Neural cell (in vitro differentiated cells): ENCODE measurements at regions not wholly inside any gene's neighbourhood (a gene's known extent, or its start where the extent isn't known, plus 50 kb on each side); places are given as distances from the start of the nearest gene placed in this dataset.

ENCODE experiments used
- H2AFZ ChIP-seq: fragments of 200-600, 300-800 bp; sonication (generic), shearing (Covaris generic); 2 replicates; pipeline ENCODE4 v1.6.0; 2014; ENCODE audit warnings: low read depth, mild to moderate bottlenecking, antibody characterized with exemption, low read length, moderate library complexity
- H3F3A ChIP-seq: fragments of 200-600 bp; shearing (Covaris generic); 2 replicates; pipeline ENCODE4 v1.6.1; 2016; ENCODE audit warnings: mild to moderate bottlenecking, moderate library complexity, mixed read lengths, antibody characterized with exemption, low read length; ENCODE audit not compliant: insufficient read depth, poor library complexity, severe bottlenecking
- H3K27ac ChIP-seq: fragments of 200-600, 300-800 bp; sonication (generic), shearing (Covaris generic); 2 replicates; pipeline ENCODE4 v1.5.1; 2014; ENCODE audit warnings: mild to moderate bottlenecking, low read length, moderate library complexity
- H3K27me3 ChIP-seq: fragments of 300-800, 200-600 bp; sonication (generic), shearing (Covaris generic); 2 replicates; pipeline ENCODE4 v1.6.0; 2014; ENCODE audit warnings: mild to moderate bottlenecking, low read depth, low read length, moderate library complexity; ENCODE audit not compliant: insufficient read depth
- H3K36me3 ChIP-seq: fragments of 300-800, 200-600 bp; sonication (generic), shearing (Covaris generic); 2 replicates; pipeline ENCODE4 v1.5.1; 2014; ENCODE audit warnings: mild to moderate bottlenecking, antibody characterized with exemption, low read length, moderate library complexity; ENCODE audit not compliant: insufficient read depth
- H3K4me2 ChIP-seq: fragments of 300-800, 200-600 bp; sonication (generic), shearing (Covaris generic); 2 replicates; pipeline ENCODE4 v1.6.0; 2014; ENCODE audit warnings: mild to moderate bottlenecking, low read length
- H3K4me3 ChIP-seq: fragments of 300-800, 200-600 bp; sonication (generic), shearing (Covaris generic); 2 replicates; pipeline ENCODE4 v1.5.1; 2014; ENCODE audit warnings: mild to moderate bottlenecking, low read length, moderate library complexity
- H3K79me2 ChIP-seq: fragments of 200-600 bp; shearing (Covaris generic); replicated peaks from 2 replicates; pipeline ENCODE4 v1.6.0; 2014; ENCODE audit warnings: mild to moderate bottlenecking, low read length, moderate library complexity; ENCODE audit not compliant: insufficient read depth
- H3K9ac ChIP-seq: fragments of 300-800, 200-600 bp; sonication (generic), shearing (Covaris generic); 2 replicates; pipeline ENCODE4 v1.6.1; 2016; ENCODE audit warnings: mild to moderate bottlenecking, low read length, mixed read lengths
- H3K9me2 ChIP-seq: fragments of 200-600 bp; shearing (Covaris generic); 2 replicates; pipeline ENCODE4 v1.6.1; 2016; ENCODE audit warnings: mild to moderate bottlenecking, low read length, mixed read lengths; ENCODE audit not compliant: insufficient read depth
- H3K9me3 ChIP-seq: fragments of 200-600, 300-800 bp; sonication (generic), shearing (Covaris generic); 2 replicates; pipeline ENCODE4 v1.6.1; 2016; ENCODE audit warnings: mild to moderate bottlenecking, mixed run types, low read length, moderate library complexity, mixed read lengths
- H4K20me1 ChIP-seq: fragments of 200-600 bp; shearing (Covaris generic); 2 replicates; pipeline ENCODE4 v1.6.1; 2016; ENCODE audit warnings: mild to moderate bottlenecking, mixed run types; ENCODE audit not compliant: insufficient read depth
- CTCF ChIP-seq: fragments of 450-650 bp; IDR thresholded peaks from 2 replicates; pipeline ENCODE4 v1.5.1; 2014; ENCODE audit warnings: antibody characterized with exemption, mild to moderate bottlenecking, moderate library complexity; ENCODE audit not compliant: poor library complexity, severe bottlenecking
- EP300 ChIP-seq: fragments of 450-650 bp; conservative IDR thresholded peaks from 2 replicates; pipeline ENCODE4 v1.6.1; 2014; ENCODE audit warnings: antibody characterized with exemption, mild to moderate bottlenecking, moderate library complexity; ENCODE audit not compliant: poor library complexity, severe bottlenecking
- EZH2 ChIP-seq: fragments of 200-600, 300-800 bp; shearing (Covaris generic), sonication (generic); IDR thresholded peaks from 2 replicates; pipeline ENCODE4 v1.6.1; 2014; ENCODE audit warnings: antibody characterized with exemption, low read length, borderline replicate concordance, mild to moderate bottlenecking; ENCODE audit not compliant: insufficient read depth, poor library complexity, severe bottlenecking
- MXI1 ChIP-seq: fragments of 450-650 bp; conservative IDR thresholded peaks from 2 replicates; pipeline ENCODE4 v1.6.1; 2014; ENCODE audit warnings: antibody characterized with exemption, mild to moderate bottlenecking; ENCODE audit not compliant: poor library complexity, severe bottlenecking
- POLR2AphosphoS5 ChIP-seq: IDR thresholded peaks from 2 replicates; pipeline ENCODE4 v1.6.1; 2012
- RAD21 ChIP-seq: fragments of 450-650 bp; conservative IDR thresholded peaks from 2 replicates; pipeline ENCODE4 v1.6.1; 2014; ENCODE audit warnings: antibody characterized with exemption, mild to moderate bottlenecking, moderate library complexity
- REST ChIP-seq: IDR thresholded peaks from 2 replicates; pipeline ENCODE4 v1.6.1; 2012; ENCODE audit warnings: borderline replicate concordance
- SMC3 ChIP-seq: fragments of 450-650 bp; conservative IDR thresholded peaks from 2 replicates; pipeline ENCODE4 v1.6.1; 2014; ENCODE audit warnings: antibody characterized with exemption, mild to moderate bottlenecking, moderate library complexity; ENCODE audit not compliant: poor library complexity
- TAF1 ChIP-seq: IDR thresholded peaks from 2 replicates; pipeline ENCODE4 v1.6.1; 2012; ENCODE audit warnings: low read depth

GRCh38 chr2:237154082-237154638 lies 68.5 kb downstream of the COPS8 start:
- Histone ChIP-seq H3K4me3 (no peak overlapping the region), H4K20me1 (no peaks in the 10 kb centered on the region), H3F3A (no peaks in the 10 kb centered on the region), H3K9me3 (no peaks in the 10 kb centered on the region), H3K27ac (no peak overlapping the region), H3K27me3 (no peaks in the 10 kb centered on the region), H3K9ac (no peak overlapping the region), H2AFZ (no peak overlapping the region), H3K9me2 (no peaks in the 10 kb centered on the region), H3K79me2 (no peaks in the 10 kb centered on the region), H3K4me2 (no peak overlapping the region), H3K36me3 (no peaks in the 10 kb centered on the region)
- TF ChIP-seq TAF1: no peak
- TF ChIP-seq RAD21: peak; percentile 59
- no peak for TF ChIP-seq POLR2AphosphoS5
- TF ChIP-seq MXI1: no peak
- no peak for TF ChIP-seq EZH2
- TF ChIP-seq REST: no peak
- peak; percentile 61 for TF ChIP-seq SMC3
- peak; percentile 54 for TF ChIP-seq CTCF
- TF ChIP-seq EP300: no peak

- Histone ChIP-seq H3K79me2 (no peaks in the 10 kb centered on the region), H3K36me3 (no peaks in the 10 kb centered on the region), H2AFZ (no peak overlapping the region), H3K4me3 (no peak overlapping the region), H3K9me3 (no peaks in the 10 kb centered on the region), H3K9me2 (no peaks in the 10 kb centered on the region), H3F3A (no peaks in the 10 kb centered on the region), H3K4me2 (no peak overlapping the region), H3K27me3 (no peaks in the 10 kb centered on the region), H3K9ac (no peak overlapping the region), H3K27ac (no peak overlapping the region), H4K20me1 (no peaks in the 10 kb centered on the region)
- no peak for TF ChIP-seq EZH2
Observed at GRCh38 chr2:237154884-237155851, 69.5 kb downstream of the COPS8 start.
